Breast epithelium (tissue), 4 donors: ENCODE measurements at regions not wholly inside any gene's neighbourhood (a gene's known extent, or its start where the extent isn't known, plus 50 kb on each side); places are given as distances from the start of the nearest gene placed in this dataset.
"Not testable (repeated sequence)": the region's sequence is repeated elsewhere in the genome, so short reads cannot be mapped to it uniquely, and the experiment has no call there.

Experiments
- DNase-seq, 2 donors: peaks; one replicate each; pipeline ENCODE4 v3.0.0-alpha.2; 2019; ENCODE audit warnings: low spot score in 2 of 2
- H3K27ac ChIP-seq, 2 donors: fragments of 200-600 bp; sonication (generic) in 1 of 2; one replicate each; pipeline ENCODE4 v1.5.1; 2016 to 2019; ENCODE audit warnings: mild to moderate bottlenecking in 1 of 2
- H3K27me3 ChIP-seq, 2 donors: fragments of 200-600 bp; sonication (generic) in 1 of 2; one replicate each; pipeline versions ENCODE4 v1.5.1 to v1.6.0; 2017 to 2019; ENCODE audit warnings: control low read depth in 1 of 2, mild to moderate bottlenecking in 1 of 2
- H3K36me3 ChIP-seq: fragments of 200-600 bp; one replicate; pipeline ENCODE4 v1.5.1; 2019
- H3K4me1 ChIP-seq, 2 donors: fragments of 200-600 bp; sonication (generic); one replicate each; pipeline ENCODE4 v1.5.1; 2016 to 2019; ENCODE audit warnings: control low read depth in 1 of 2
- H3K4me3 ChIP-seq, 3 donors: fragments of 200-600 bp; sonication (generic); 1 replicate in 2 of 3; 2 replicates in 1 of 3; pipeline ENCODE4 v1.5.1; 2016 to 2019; ENCODE audit warnings: mild to moderate bottlenecking in 3 of 3, moderate library complexity in 2 of 3
- H3K9me3 ChIP-seq, 2 donors: fragments of 200-600 bp; sonication (generic) in 1 of 2; one replicate each; pipeline ENCODE4 v1.5.1; 2016 to 2019; ENCODE audit warnings: control low read depth in 1 of 2
- CTCF ChIP-seq, 3 donors: fragments of 450-650 bp; IDR thresholded peaks; one replicate each; pipeline ENCODE4 v1.5.1; 2016 to 2017; ENCODE audit warnings: antibody characterized with exemption in 3 of 3, mild to moderate bottlenecking in 3 of 3, moderate library complexity in 3 of 3
- POLR2A ChIP-seq: fragments of 450-650 bp; IDR thresholded peaks from one replicate; pipeline ENCODE4 v1.6.1; 2016; ENCODE audit warnings: antibody characterized with exemption, mild to moderate bottlenecking, moderate library complexity
- POLR2AphosphoS5 ChIP-seq, 3 donors: sonication (generic); formaldehyde crosslinking; IDR thresholded peaks; one replicate each; pipeline ENCODE4 v1.6.1; 2017; ENCODE audit warnings: antibody characterized with exemption in 3 of 3
- intact Hi-C: fragments of 100-400 bp; cut with DNase I; formaldehyde crosslinking; loops from one replicate; pipeline ENCODE4 v1.15.1; 2023; ENCODE audit warnings: low total_unique reads

- intact Hi-C loops: no loop called here
- Histone ChIP-seq H3K4me3 (no peak overlapping the region), H3K9me3 (no peaks in the 10 kb centered on the region), H3K27me3 (no peaks in the 10 kb centered on the region), H3K27ac (peak overlapping the region; percentile 2 to 37), H3K4me1 (no peaks in the 10 kb centered on the region), H3K36me3 (no peaks in the 10 kb centered on the region)
- DNase-seq: no peak
- TF ChIP-seq POLR2A: no peak
- TF ChIP-seq POLR2AphosphoS5 (IDR thresholded peaks at IDR 0.05): no peak
- TF ChIP-seq CTCF (IDR thresholded peaks at IDR 0.05): no peak
These were observed 279.0 kb downstream of the SPRY1 start for GRCh38 chr4:123675567-123675966.

DNA sequence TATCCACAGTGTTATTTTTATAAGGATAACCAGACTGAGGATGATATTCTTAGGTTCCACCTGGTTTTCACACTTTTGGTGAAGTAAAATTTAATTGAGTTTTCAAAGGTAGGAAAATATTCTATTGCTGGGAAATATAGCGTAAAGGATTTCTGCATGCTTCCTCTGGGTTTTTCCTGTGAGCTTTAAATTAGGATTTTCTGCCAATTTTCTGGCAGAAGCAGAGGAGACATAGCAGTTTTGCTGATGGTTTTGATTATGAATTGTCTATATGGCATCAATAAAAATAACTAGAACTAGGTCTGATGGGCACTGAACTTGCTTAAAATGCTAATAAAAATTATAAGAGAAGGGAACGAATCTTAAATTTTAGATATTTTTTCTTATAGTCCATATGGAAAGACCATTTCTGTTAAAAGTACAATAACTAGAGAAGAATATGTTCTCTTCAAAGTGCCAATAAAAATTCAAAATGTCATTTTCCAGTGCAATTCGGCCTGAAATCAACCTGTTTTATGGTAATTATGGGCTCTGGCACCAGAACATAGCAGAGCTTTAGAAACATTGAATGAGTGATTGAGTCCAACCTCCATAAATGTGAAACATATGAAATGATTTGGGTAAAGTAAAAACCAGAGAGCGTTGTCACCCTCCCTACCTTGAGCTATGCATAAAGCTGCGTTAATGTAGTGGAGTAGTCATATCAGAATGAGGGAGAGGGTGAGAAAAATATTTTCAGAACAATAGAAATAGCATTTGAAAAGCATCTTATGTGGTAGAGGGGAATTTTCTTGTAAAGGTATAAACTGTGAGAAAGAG is 279.7 kb downstream of the SPRY1 start:
- Histone ChIP-seq H3K27me3 (no peaks in the 10 kb centered on the region), H3K27ac (peak overlapping the region in 1 of 2 donors; percentile 2), H3K4me3 (no peak overlapping the region), H3K36me3 (no peaks in the 10 kb centered on the region), H3K4me1 (no peaks in the 10 kb centered on the region), H3K9me3 (no peaks in the 10 kb centered on the region)
- no peak for DNase-seq
- TF ChIP-seq POLR2A (no peak), CTCF (IDR thresholded peaks at IDR 0.05) (no peak), POLR2AphosphoS5 (IDR thresholded peaks at IDR 0.05) (no peak)
- intact Hi-C loops: no loop called here

DNA sequence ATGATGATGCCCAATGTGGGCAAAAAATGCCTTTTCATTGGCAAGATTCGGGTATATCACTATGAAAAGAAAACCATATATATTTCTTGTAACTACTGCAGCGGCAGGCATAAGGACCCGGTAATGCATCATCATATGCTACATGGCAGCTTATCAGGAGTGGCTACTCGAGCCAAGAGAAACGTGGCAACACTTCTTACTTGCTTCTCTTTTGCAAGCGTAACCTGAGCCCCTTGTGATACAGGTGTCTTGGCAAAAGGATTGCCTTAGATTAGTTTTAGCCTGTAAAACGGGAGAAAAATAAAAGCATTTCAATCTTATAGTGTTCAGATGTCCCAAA is 280.3 kb downstream of the SPRY1 start:
- DNase-seq: no peak
- Histone ChIP-seq H3K9me3 (no peaks in the 10 kb centered on the region), H3K4me1 (no peaks in the 10 kb centered on the region), H3K36me3 (no peaks in the 10 kb centered on the region), H3K27me3 (no peaks in the 10 kb centered on the region), H3K27ac (no peak overlapping the region), H3K4me3 (no peak overlapping the region)
- intact Hi-C loops: no loop called here
- TF ChIP-seq POLR2A (no peak), POLR2AphosphoS5 (IDR thresholded peaks at IDR 0.05) (no peak), CTCF (IDR thresholded peaks at IDR 0.05) (no peak)

- no peak overlapping the region for H3K27ac ChIP-seq
- H3K4me3 ChIP-seq: no peak overlapping the region
- no peak for DNase-seq
- TF ChIP-seq CTCF (IDR thresholded peaks at IDR 0.05): no peak
- TF ChIP-seq POLR2AphosphoS5 (IDR thresholded peaks at IDR 0.05): no peak
- no peak for TF ChIP-seq POLR2A
- intact Hi-C loops: no loop called here
- no peaks in the 10 kb centered on the region for H3K4me1 ChIP-seq
- H3K27me3 ChIP-seq: no peaks in the 10 kb centered on the region
- H3K9me3 ChIP-seq: no peaks in the 10 kb centered on the region
- H3K36me3 ChIP-seq: no peaks in the 10 kb centered on the region
These were observed 286.3 kb downstream of the SPRY1 start for GRCh38 chr4:123682931-123683330.

DNA sequence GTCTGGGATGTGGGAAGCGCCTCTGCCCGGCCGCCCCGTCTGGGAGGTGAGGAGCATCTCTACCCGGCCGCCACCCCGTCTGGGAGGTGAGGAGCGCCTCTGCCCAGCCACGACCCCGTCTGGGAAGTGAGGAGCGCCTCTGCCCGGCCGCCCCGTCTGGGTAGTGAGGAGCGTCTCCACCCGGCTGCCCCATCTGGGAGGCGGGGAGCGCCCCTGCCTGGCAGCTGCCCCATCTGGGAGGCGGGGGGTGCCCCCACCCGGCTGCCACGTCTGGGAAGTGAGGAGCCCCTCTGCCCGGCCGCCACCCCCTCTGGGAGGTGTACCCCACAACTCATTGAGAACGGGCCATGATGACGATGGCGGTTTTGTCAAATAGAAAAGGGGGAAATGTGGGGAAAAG is 288.3 kb downstream of the SPRY1 start:
- intact Hi-C loops: not testable (repeated sequence)

GRCh38 chr4:123695531-123695930 is 298.9 kb downstream of the SPRY1 start:
- H3K27me3 ChIP-seq, intact Hi-C loops, H3K9me3 ChIP-seq, DNase-seq, H3K4me1 ChIP-seq, H3K27ac ChIP-seq, H3K36me3 ChIP-seq, H3K4me3 ChIP-seq: not testable (repeated sequence)

More for the DNA sequence above, 288.3 kb downstream of the SPRY1 start:
- H3K4me1 ChIP-seq, H3K27me3 ChIP-seq, H3K36me3 ChIP-seq, H3K4me3 ChIP-seq, H3K27ac ChIP-seq, DNase-seq: not testable (repeated sequence)
- H3K9me3 ChIP-seq: peaks cover 4 to 14% of the 10 kb centered on the region in 2 donors
